CD4-positive, alpha-beta T cell (primary cell): ENCODE measurements at regions not wholly inside any gene's neighbourhood (a gene's known extent, or its start where the extent isn't known, plus 50 kb on each side); places are given as distances from the start of the nearest gene placed in this dataset.

Experiments
- ATAC-seq: fragments of 200-7000 bp; cut with Tn5 transposase; one replicate; pipeline ENCODE4 v1.10.0; 2022; ENCODE audit warnings: mild to moderate bottlenecking; ENCODE audit not compliant: poor library complexity
- CTCF ChIA-PET: fragments of 350-600 bp; sonication (Branson Sonifier 250); formaldehyde crosslinking; loops from one replicate; lab custom pipeline; 2021; ENCODE audit warnings: antibody characterized with exemption, inconsistent platforms; lab: Charles Lee
- POLR2A ChIA-PET: fragments of 350-600 bp; sonication (Branson Sonifier 250); formaldehyde crosslinking; loops from one replicate; lab custom pipeline; 2021; ENCODE audit warnings: antibody characterized with exemption, inconsistent platforms; lab: Charles Lee
- DNase-seq, 14 experiments: peaks; one replicate each; pipeline ENCODE4 v3.0.0-alpha.2; 2013 to 2020; ENCODE audit warnings: mixed read lengths in 2 of 14
- H3K27ac ChIP-seq, 2 donors: one replicate each; pipeline versions ENCODE4 v1.5.1 to v1.7.0; 2013; ENCODE audit warnings: low read length in 2 of 2, low read depth in 1 of 2, mild to moderate bottlenecking in 1 of 2
- H3K27me3 ChIP-seq, 2 experiments: 1 replicate in 1 of 2; 2 replicates in 1 of 2; pipeline versions ENCODE4 v1.6.1 to v1.7.0; 2013; ENCODE audit warnings: low read length in 2 of 2, control low read depth in 1 of 2, mild to moderate bottlenecking in 1 of 2, moderate library complexity in 1 of 2; ENCODE audit not compliant: insufficient read depth in 2 of 2, control insufficient read depth in 1 of 2
- H3K36me3 ChIP-seq: one replicate; pipeline ENCODE4 v1.6.1; 2013; ENCODE audit warnings: low read length, control low read depth; ENCODE audit not compliant: insufficient read depth
- H3K4me1 ChIP-seq: one replicate; pipeline ENCODE4 v1.6.1; 2013; ENCODE audit warnings: low read length, control low read depth; ENCODE audit not compliant: insufficient read depth
- H3K4me3 ChIP-seq: one replicate; pipeline ENCODE4 v1.5.1; 2013; ENCODE audit warnings: mild to moderate bottlenecking, low read length, moderate library complexity
- H3K9me3 ChIP-seq, 2 experiments: 1 replicate in 1 of 2; 2 replicates in 1 of 2; pipeline versions ENCODE4 v1.6.1 to v1.7.0; 2013; ENCODE audit warnings: low read length in 2 of 2, mild to moderate bottlenecking in 2 of 2, control low read depth in 1 of 2, moderate library complexity in 1 of 2; ENCODE audit not compliant: control insufficient read depth in 1 of 2, insufficient read depth in 1 of 2
- H3K27ac Mint-ChIP-seq: one replicate; pipeline ENCODE4 v1.8.0; 2020; ENCODE audit warnings: mixed read lengths
- H3K27me3 Mint-ChIP-seq: one replicate; pipeline ENCODE4 v1.8.0; 2021; ENCODE audit warnings: mixed read lengths
- H3K36me3 Mint-ChIP-seq: one replicate; pipeline ENCODE4 v1.8.0; 2021; ENCODE audit warnings: low read depth, mixed read lengths
- H3K4me1 Mint-ChIP-seq: one replicate; pipeline ENCODE4 v1.8.0; 2021; ENCODE audit warnings: low read depth, mixed read lengths
- H3K4me3 Mint-ChIP-seq: one replicate; pipeline ENCODE4 v1.8.0; 2020; ENCODE audit warnings: mild to moderate bottlenecking, mixed read lengths
- H3K9me3 Mint-ChIP-seq: one replicate; pipeline ENCODE4 v1.8.0; 2020; ENCODE audit warnings: mixed read lengths
- intact Hi-C, 2 experiments: fragments of 100-400 bp; cut with DNase I in 1 of 2; cut with micrococcal nuclease in 1 of 2; formaldehyde crosslinking; loops; one replicate each; pipeline versions ENCODE4 v1.15.1 to v1.9.0; 2023 to 2025; cut with DNase I, micrococcal nuclease
- TF ChIP-seq, protein P1 (sequence below): fragments of 200-600 bp; IDR thresholded peaks from one replicate; pipeline ENCODE4 v1.8.0; 2022; ENCODE audit warnings: antibody characterized with exemption, mild to moderate bottlenecking

DNA sequence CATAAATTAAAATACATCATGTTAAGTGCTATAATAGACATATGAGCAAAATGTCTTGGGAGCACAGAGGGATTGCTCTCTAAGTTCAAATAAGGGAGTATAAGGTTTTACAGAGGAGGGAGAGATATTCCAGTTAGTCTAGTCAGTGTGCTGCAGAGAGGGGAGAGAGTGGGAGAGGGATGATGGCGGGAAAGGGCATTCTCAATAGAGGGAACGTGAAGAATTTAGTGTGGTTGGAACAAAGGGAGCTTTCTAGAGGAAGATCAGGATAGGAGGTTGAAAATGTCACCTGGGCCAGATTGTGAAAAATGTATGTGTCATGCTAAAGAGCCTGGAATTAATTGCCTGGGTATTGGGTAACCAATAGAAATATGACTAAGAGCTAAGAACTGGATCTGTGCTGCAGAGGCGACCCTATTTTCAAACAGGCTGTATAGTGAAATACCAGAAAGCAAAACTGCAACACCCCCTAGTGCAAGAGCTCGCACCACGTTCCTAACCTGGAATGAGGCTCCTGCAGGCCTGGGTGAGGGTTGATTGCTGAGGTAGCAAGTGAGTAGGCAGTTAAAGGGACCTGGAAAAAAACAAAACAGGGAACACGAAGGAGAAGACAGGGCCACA lies 791.8 kb upstream of the C9orf72 start:
- Histone ChIP-seq H3K36me3 (no peaks in the 10 kb centered on the region), H3K9me3 (peaks cover 0 to 3% of the 10 kb centered on the region in 2 experiments), H3K4me1 (no peaks in the 10 kb centered on the region), H3K4me3 (no peak overlapping the region), H3K27me3 (no peaks in the 10 kb centered on the region), H3K27ac (no peak overlapping the region)
- ChIA-PET POLR2A (no interaction called here), CTCF (no interaction called here)
- peaks cover 4% of the 10 kb centered on the region for H3K9me3 Mint-ChIP-seq
- intact Hi-C loops: no loop called here
- ATAC-seq: no peak
- DNase-seq: no peak
- no peaks in the 10 kb centered on the region for H3K27me3 Mint-ChIP-seq
- H3K36me3 Mint-ChIP-seq: no peaks in the 10 kb centered on the region
- H3K4me1 Mint-ChIP-seq: no peaks in the 10 kb centered on the region
- H3K4me3 Mint-ChIP-seq: no peak overlapping the region
- H3K27ac Mint-ChIP-seq: no peak overlapping the region
- TF ChIP-seq, protein P1, sequence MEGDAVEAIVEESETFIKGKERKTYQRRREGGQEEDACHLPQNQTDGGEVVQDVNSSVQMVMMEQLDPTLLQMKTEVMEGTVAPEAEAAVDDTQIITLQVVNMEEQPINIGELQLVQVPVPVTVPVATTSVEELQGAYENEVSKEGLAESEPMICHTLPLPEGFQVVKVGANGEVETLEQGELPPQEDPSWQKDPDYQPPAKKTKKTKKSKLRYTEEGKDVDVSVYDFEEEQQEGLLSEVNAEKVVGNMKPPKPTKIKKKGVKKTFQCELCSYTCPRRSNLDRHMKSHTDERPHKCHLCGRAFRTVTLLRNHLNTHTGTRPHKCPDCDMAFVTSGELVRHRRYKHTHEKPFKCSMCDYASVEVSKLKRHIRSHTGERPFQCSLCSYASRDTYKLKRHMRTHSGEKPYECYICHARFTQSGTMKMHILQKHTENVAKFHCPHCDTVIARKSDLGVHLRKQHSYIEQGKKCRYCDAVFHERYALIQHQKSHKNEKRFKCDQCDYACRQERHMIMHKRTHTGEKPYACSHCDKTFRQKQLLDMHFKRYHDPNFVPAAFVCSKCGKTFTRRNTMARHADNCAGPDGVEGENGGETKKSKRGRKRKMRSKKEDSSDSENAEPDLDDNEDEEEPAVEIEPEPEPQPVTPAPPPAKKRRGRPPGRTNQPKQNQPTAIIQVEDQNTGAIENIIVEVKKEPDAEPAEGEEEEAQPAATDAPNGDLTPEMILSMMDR: no peak

DNA sequence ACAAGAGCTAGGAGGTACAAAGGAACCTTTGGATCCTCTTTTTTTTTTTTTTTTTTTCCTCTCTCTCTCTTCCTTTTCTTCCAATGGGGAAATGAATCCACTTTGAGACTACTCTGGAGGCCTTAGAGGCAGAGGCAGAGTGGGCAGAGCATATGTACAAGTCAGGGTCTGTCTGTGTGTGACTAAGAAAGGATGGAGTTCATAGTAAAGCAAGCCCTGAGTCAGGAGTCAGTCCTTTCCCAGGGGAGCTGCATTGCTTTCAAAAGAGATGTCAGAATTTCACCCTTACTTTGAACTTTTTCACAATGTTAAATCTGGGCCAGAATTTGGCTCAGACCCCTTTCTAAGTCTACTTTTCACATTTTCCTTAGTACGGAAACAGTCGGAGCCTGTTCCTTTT lies 792.4 kb upstream of the C9orf72 start:
- intact Hi-C loops: no loop called here
- Mint-ChIP-seq H3K4me1 (no peaks in the 10 kb centered on the region), H3K9me3 (peaks cover 4% of the 10 kb centered on the region), H3K36me3 (no peaks in the 10 kb centered on the region), H3K4me3 (no peak overlapping the region), H3K27me3 (no peaks in the 10 kb centered on the region), H3K27ac (no peak overlapping the region)
- TF ChIP-seq, protein P1: no peak
- ATAC-seq (no peak), DNase-seq (no peak)
- Histone ChIP-seq H3K36me3 (no peaks in the 10 kb centered on the region), H3K4me3 (no peak overlapping the region), H3K27me3 (no peaks in the 10 kb centered on the region), H3K27ac (no peak overlapping the region), H3K4me1 (no peaks in the 10 kb centered on the region), H3K9me3 (peaks cover 0 to 3% of the 10 kb centered on the region in 2 experiments)
- ChIA-PET CTCF (no interaction called here), POLR2A (no interaction called here)

DNA sequence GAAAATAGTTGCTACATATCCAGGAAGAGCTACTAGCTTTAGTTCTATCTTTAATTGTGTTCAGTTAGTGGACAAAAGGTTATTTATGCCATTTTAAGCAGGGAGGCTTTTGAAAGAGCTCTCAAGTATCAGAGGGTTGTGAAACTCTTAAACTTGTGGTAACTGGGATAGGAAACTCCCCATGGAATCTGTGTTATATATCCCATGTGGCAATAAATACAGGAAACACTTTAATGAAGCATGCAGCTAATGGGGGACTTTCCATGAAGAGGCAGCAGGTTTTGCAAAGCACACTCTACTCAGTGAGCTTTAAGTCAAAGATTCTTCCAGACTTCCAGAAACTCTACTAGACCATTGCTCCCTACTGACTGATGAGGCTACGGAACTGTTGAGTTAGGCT lies 805.0 kb upstream of the C9orf72 start:
- intact Hi-C loops: no loop called here
- POLR2A ChIA-PET: no interaction called here
- TF ChIP-seq, protein P1: no peak
- H3K9me3 ChIP-seq: no peaks in the 10 kb centered on the region
- Mint-ChIP-seq H3K4me3 (no peak overlapping the region), H3K4me1 (no peaks in the 10 kb centered on the region), H3K9me3 (peaks cover 9% of the 10 kb centered on the region), H3K27ac (no peak overlapping the region), H3K27me3 (no peaks in the 10 kb centered on the region), H3K36me3 (no peaks in the 10 kb centered on the region)
- CTCF ChIA-PET: no interaction called here
- no peaks in the 10 kb centered on the region for H3K36me3 ChIP-seq
- H3K4me1 ChIP-seq: no peaks in the 10 kb centered on the region
- H3K27ac ChIP-seq: no peak overlapping the region
- ATAC-seq (no peak), DNase-seq (no peak)
- H3K27me3 ChIP-seq: no peaks in the 10 kb centered on the region
- no peak overlapping the region for H3K4me3 ChIP-seq
